Kidney (tissue), 13 donors: ENCODE measurements at regions not wholly inside any gene's neighbourhood (a gene's known extent, or its start where the extent isn't known, plus 50 kb on each side); places are given as distances from the start of the nearest gene placed in this dataset.

Source experiments
- DNase-seq, 5 donors: peaks; one replicate each; pipeline ENCODE4 v3.0.0-alpha.2; 2013 to 2020
- FAIRE-seq: peaks from 2 replicates; lab custom pipeline; 2012; peaks lifted over from hg19 to GRCh38; lab: Jason Lieb, UNC
- H3K27ac ChIP-seq, 2 donors: one replicate each; pipeline ENCODE4 v1.7.0; 2013; ENCODE audit warnings: low read depth in 2 of 2, low read length in 2 of 2, inconsistent platforms in 1 of 2
- H3K27me3 ChIP-seq: one replicate; pipeline ENCODE4 v1.7.1; 2013; ENCODE audit warnings: low read length, inconsistent platforms; ENCODE audit not compliant: control insufficient read depth, insufficient read depth
- H3K36me3 ChIP-seq, 3 donors: one replicate each; pipeline versions ENCODE4 v1.7.0 to v1.7.1; 2013; ENCODE audit warnings: low read length in 3 of 3, control low read depth in 1 of 3, inconsistent platforms in 1 of 3; ENCODE audit not compliant: insufficient read depth in 3 of 3, control insufficient read depth in 2 of 3
- H3K4me1 ChIP-seq, 3 donors: one replicate each; pipeline versions ENCODE4 v1.7.0 to v1.7.1; 2013; ENCODE audit warnings: low read length in 3 of 3, inconsistent platforms in 1 of 3, low read depth in 1 of 3; ENCODE audit not compliant: control insufficient read depth in 2 of 3, insufficient read depth in 2 of 3
- H3K4me3 ChIP-seq, 3 donors: one replicate each; pipeline versions ENCODE4 v1.7.0 to v1.8.1; 2013; ENCODE audit warnings: low read length in 3 of 3, control low read depth in 1 of 3, inconsistent platforms in 1 of 3
- H3K9ac ChIP-seq, 3 donors: one replicate each; pipeline versions ENCODE4 v1.7.0 to v1.7.1; 2013; ENCODE audit warnings: low read length in 3 of 3, control low read depth in 1 of 3, inconsistent platforms in 1 of 3
- H3K9me3 ChIP-seq, 3 donors: one replicate each; pipeline versions ENCODE4 v1.7.0 to v1.7.1; 2013; ENCODE audit warnings: low read length in 3 of 3, control low read depth in 1 of 3, inconsistent platforms in 1 of 3; ENCODE audit not compliant: control insufficient read depth in 2 of 3, insufficient read depth in 1 of 3
- intact Hi-C: fragments of 100-400 bp; cut with DNase I; formaldehyde crosslinking; loops from one replicate; pipeline ENCODE4 v1.11.1; 2022
- TF ChIP-seq, protein P1 (sequence below): IDR thresholded peaks from 3 replicates; pipeline ENCODE4 v1.5.1; 2012; ENCODE audit warnings: mild to moderate bottlenecking, moderate library complexity, borderline replicate concordance; ENCODE audit not compliant: insufficient read depth; ENCODE audit errors: extremely low read depth
- donor health status: control.
- donor health status: control.
- donor health status: control.
- donor health status: control.
- donor health status: control.
- donor health status: DM: yes; HTN: yes; CAD: no.
- donor health status: Normal renal cell carcinoma (clear cell type).

GRCh38 chr6:96716221-96716620 is 121.1 kb downstream of the GPR63 start:
- no peaks in the 10 kb centered on the region for H3K9me3 ChIP-seq
- no peaks in the 10 kb centered on the region for H3K27me3 ChIP-seq
- TF ChIP-seq, protein P1, sequence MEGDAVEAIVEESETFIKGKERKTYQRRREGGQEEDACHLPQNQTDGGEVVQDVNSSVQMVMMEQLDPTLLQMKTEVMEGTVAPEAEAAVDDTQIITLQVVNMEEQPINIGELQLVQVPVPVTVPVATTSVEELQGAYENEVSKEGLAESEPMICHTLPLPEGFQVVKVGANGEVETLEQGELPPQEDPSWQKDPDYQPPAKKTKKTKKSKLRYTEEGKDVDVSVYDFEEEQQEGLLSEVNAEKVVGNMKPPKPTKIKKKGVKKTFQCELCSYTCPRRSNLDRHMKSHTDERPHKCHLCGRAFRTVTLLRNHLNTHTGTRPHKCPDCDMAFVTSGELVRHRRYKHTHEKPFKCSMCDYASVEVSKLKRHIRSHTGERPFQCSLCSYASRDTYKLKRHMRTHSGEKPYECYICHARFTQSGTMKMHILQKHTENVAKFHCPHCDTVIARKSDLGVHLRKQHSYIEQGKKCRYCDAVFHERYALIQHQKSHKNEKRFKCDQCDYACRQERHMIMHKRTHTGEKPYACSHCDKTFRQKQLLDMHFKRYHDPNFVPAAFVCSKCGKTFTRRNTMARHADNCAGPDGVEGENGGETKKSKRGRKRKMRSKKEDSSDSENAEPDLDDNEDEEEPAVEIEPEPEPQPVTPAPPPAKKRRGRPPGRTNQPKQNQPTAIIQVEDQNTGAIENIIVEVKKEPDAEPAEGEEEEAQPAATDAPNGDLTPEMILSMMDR: no peak
- no peaks in the 10 kb centered on the region for H3K36me3 ChIP-seq
- H3K9ac ChIP-seq: no peak overlapping the region
- H3K4me1 ChIP-seq: no peaks in the 10 kb centered on the region
- FAIRE-seq: no peak
- intact Hi-C loops: no loop called here
- H3K4me3 ChIP-seq: no peak overlapping the region
- H3K27ac ChIP-seq: no peak overlapping the region
- DNase-seq: peak in 2 of 5 donors; percentile 22 to 25

DNA sequence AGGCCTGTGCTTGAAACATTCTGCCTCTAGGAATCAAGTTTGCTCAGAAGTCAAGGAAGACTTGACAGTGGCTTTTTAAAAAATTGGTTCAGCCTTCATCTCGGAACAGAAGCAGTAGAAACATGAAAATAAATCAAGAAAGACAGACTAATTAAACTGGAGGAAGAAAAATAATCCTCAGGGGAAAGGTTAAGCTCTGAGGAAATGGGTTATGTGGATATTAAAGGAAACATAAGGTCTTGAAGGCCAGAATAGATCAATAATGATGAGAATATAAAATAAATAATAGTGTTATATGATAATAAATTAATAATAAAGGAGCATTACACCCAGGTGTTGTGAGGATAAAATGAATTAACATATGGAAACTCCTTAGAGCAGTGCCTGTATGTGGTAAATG is 121.7 kb downstream of the GPR63 start:
- Histone ChIP-seq H3K27me3 (no peaks in the 10 kb centered on the region), H3K9me3 (no peaks in the 10 kb centered on the region), H3K36me3 (no peaks in the 10 kb centered on the region), H3K4me1 (no peaks in the 10 kb centered on the region), H3K4me3 (no peak overlapping the region), H3K27ac (no peak overlapping the region), H3K9ac (no peak overlapping the region)
- no peak for DNase-seq
- intact Hi-C loops: no loop called here
- TF ChIP-seq, protein P1: no peak
- FAIRE-seq: no peak

DNA sequence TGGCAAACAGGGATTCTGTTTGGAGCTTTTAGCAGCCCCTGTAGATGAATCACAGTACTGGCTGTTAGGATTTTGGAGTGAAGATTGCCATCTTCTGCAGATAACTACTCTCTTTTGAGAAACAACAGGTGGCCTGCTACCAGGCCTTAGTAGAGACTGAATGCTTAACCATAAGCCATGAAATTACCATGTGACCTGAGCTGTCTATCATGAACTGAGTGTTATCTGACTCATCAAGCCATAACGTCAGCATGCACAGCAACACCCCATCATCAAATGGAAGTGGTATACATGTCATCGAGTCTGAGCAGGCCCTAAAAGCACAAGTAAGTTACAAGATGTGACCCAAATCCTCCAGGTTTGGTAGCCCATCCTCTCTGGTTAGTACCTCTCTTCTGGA is 132.6 kb downstream of the GPR63 start:
- intact Hi-C loops: no loop called here
- Histone ChIP-seq H3K9ac (no peak overlapping the region), H3K4me3 (no peak overlapping the region), H3K27me3 (no peaks in the 10 kb centered on the region), H3K36me3 (no peaks in the 10 kb centered on the region), H3K27ac (no peak overlapping the region), H3K9me3 (no peaks in the 10 kb centered on the region), H3K4me1 (no peaks in the 10 kb centered on the region)
- TF ChIP-seq, protein P1: no peak
- no peak for DNase-seq
- no peak for FAIRE-seq

DNA sequence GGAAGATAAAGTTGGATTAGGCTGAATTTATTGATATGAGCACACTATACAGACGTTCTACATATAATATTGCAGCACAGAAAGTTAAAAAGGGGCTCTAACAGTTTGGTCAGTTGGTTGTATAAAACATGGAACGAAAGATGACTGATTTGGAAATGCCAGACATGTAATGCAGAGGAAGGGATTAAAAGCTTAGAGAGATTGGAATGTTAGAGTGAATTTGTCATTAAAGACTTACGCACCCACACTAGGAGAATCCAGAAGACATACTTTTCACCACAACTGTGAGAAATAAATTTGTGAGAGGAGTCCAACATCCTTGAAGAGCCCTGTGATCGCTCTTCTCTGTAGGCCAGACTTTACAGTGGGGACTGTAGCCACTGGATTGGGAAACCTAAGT is 134.7 kb downstream of the GPR63 start:
- intact Hi-C loops: no loop called here
- no peak for FAIRE-seq
- TF ChIP-seq, protein P1: no peak
- Histone ChIP-seq H3K9ac (no peak overlapping the region), H3K36me3 (no peaks in the 10 kb centered on the region), H3K4me3 (no peak overlapping the region), H3K27me3 (no peaks in the 10 kb centered on the region), H3K27ac (no peak overlapping the region), H3K4me1 (no peaks in the 10 kb centered on the region), H3K9me3 (no peaks in the 10 kb centered on the region)
- no peak for DNase-seq
